Liver (tissue), 8 donors: ENCODE measurements at regions not wholly inside any gene's neighbourhood (a gene's known extent, or its start where the extent isn't known, plus 50 kb on each side); places are given as distances from the start of the nearest gene placed in this dataset.

Source experiments
- DNase-seq: peaks from one replicate; pipeline ENCODE4 v3.0.0-alpha.2; 2017; ENCODE audit warnings: low spot score
- H3K27ac ChIP-seq, 2 donors: one replicate each; pipeline ENCODE4 v1.7.0; 2013; ENCODE audit warnings: inconsistent platforms in 2 of 2, low read length in 2 of 2, control low read depth in 1 of 2, low read depth in 1 of 2, mild to moderate bottlenecking in 1 of 2
- H3K27me3 ChIP-seq, 4 donors: one replicate each; pipeline versions ENCODE4 v1.6.1 to v1.7.0; 2013; ENCODE audit warnings: low read length in 3 of 4, inconsistent platforms in 1 of 4, mild to moderate bottlenecking in 1 of 4, moderate library complexity in 1 of 4; ENCODE audit not compliant: control insufficient read depth in 4 of 4, insufficient read depth in 4 of 4
- H3K36me3 ChIP-seq, 4 donors: one replicate each; pipeline versions ENCODE4 v1.6.1 to v1.7.0; 2013; ENCODE audit warnings: low read length in 3 of 4, mild to moderate bottlenecking in 3 of 4, low read depth in 1 of 4, moderate library complexity in 1 of 4; ENCODE audit not compliant: control insufficient read depth in 4 of 4, insufficient read depth in 3 of 4
- H3K4me1 ChIP-seq, 4 donors: one replicate each; pipeline versions ENCODE4 v1.6.1 to v1.7.0; 2013; ENCODE audit warnings: low read length in 3 of 4, mild to moderate bottlenecking in 3 of 4, moderate library complexity in 1 of 4; ENCODE audit not compliant: control insufficient read depth in 4 of 4, insufficient read depth in 4 of 4
- H3K4me3 ChIP-seq, 3 donors: one replicate each; pipeline versions ENCODE4 v1.6.1 to v1.7.0; 2013; ENCODE audit warnings: low read length in 3 of 3, control low read depth in 1 of 3, low read depth in 1 of 3, mild to moderate bottlenecking in 1 of 3
- H3K9ac ChIP-seq, 2 donors: one replicate each; pipeline ENCODE4 v1.7.0; 2013; ENCODE audit warnings: low read length in 2 of 2, mild to moderate bottlenecking in 2 of 2, moderate library complexity in 2 of 2, control low read depth in 1 of 2, low read depth in 1 of 2
- H3K9me3 ChIP-seq, 4 donors: one replicate each; pipeline versions ENCODE4 v1.6.1 to v1.7.0; 2013; ENCODE audit warnings: low read length in 3 of 4; ENCODE audit not compliant: control insufficient read depth in 4 of 4
- CTCF ChIP-seq: fragments of 150-350 bp; IDR thresholded peaks from 2 replicates; pipeline ENCODE4 v1.5.1; 2017; ENCODE audit warnings: improper control_type of control experiment, low read depth, low read length; ENCODE audit not compliant: missing input control
- EGR1 ChIP-seq, 2 donors: IDR thresholded peaks; 2 replicates each; pipeline ENCODE4 v1.6.1; 2016 to 2018; ENCODE audit warnings: antibody characterized with exemption in 2 of 2, low read depth in 2 of 2
- FOXA1 ChIP-seq: IDR thresholded peaks from 2 replicates; pipeline ENCODE4 v1.6.1; 2016; ENCODE audit warnings: antibody characterized with exemption
- FOXA2 ChIP-seq: IDR thresholded peaks from 2 replicates; pipeline ENCODE4 v1.6.1; 2016; ENCODE audit warnings: antibody characterized with exemption
- GABPA ChIP-seq, 2 donors: IDR thresholded peaks in 1 of 2; conservative IDR thresholded peaks in 1 of 2; 2 replicates each; pipeline ENCODE4 v1.6.1; 2016; ENCODE audit warnings: antibody characterized with exemption in 2 of 2, mild to moderate bottlenecking in 1 of 2, moderate library complexity in 1 of 2
- HNF4A ChIP-seq, 2 donors: conservative IDR thresholded peaks; 2 replicates each; pipeline ENCODE4 v1.6.1; 2016; ENCODE audit warnings: antibody characterized with exemption in 2 of 2, mild to moderate bottlenecking in 2 of 2
- HNF4G ChIP-seq: IDR thresholded peaks from 2 replicates; pipeline ENCODE4 v1.6.1; 2016; ENCODE audit warnings: antibody characterized with exemption
- JUND ChIP-seq, 2 donors: IDR thresholded peaks; 2 replicates each; pipeline ENCODE4 v1.6.1; 2016; ENCODE audit warnings: antibody characterized with exemption in 2 of 2
- NR2F2 ChIP-seq: IDR thresholded peaks from 2 replicates; pipeline ENCODE4 v1.6.1; 2016; ENCODE audit warnings: antibody characterized with exemption
- RAD21 ChIP-seq, 2 donors: IDR thresholded peaks; 2 replicates each; pipeline ENCODE4 v1.6.1; 2016; ENCODE audit warnings: antibody characterized with exemption in 2 of 2, mild to moderate bottlenecking in 2 of 2
- REST ChIP-seq: IDR thresholded peaks from 2 replicates; pipeline ENCODE4 v1.6.1; 2016; ENCODE audit warnings: antibody characterized with exemption, mild to moderate bottlenecking
- RXRA ChIP-seq, 2 donors: IDR thresholded peaks; 2 replicates each; pipeline ENCODE4 v1.6.1; 2017 to 2018; ENCODE audit warnings: antibody characterized with exemption in 2 of 2, mild to moderate bottlenecking in 1 of 2
- TAF1 ChIP-seq: conservative IDR thresholded peaks from 2 replicates; pipeline ENCODE4 v1.6.1; 2016; ENCODE audit warnings: antibody characterized with exemption, mild to moderate bottlenecking
- YY1 ChIP-seq: IDR thresholded peaks from 2 replicates; pipeline ENCODE4 v1.6.1; 2016; ENCODE audit warnings: antibody characterized with exemption, mild to moderate bottlenecking
- WGBS: extraction: QIAGEN DNeasy Blood & Tissue Kit; methylation state at CpG from one replicate; pipeline ENCODE4 v1.1.7; 2013; 5-methylcytosine and 5-hydroxymethylcytosine counted together
- TF ChIP-seq, protein P1 (sequence below): IDR thresholded peaks from 2 replicates; pipeline ENCODE4 v1.6.1; 2016; ENCODE audit warnings: antibody characterized with exemption
- TF ChIP-seq, protein P2 (sequence below): IDR thresholded peaks from 2 replicates; pipeline ENCODE4 v1.6.1; 2016; ENCODE audit warnings: antibody characterized with exemption
- donor health status: healthy.
- donor health status: healthy.
- donor health status: healthy.
- donor health status: healthy.
- donor health status: healthy.

DNA sequence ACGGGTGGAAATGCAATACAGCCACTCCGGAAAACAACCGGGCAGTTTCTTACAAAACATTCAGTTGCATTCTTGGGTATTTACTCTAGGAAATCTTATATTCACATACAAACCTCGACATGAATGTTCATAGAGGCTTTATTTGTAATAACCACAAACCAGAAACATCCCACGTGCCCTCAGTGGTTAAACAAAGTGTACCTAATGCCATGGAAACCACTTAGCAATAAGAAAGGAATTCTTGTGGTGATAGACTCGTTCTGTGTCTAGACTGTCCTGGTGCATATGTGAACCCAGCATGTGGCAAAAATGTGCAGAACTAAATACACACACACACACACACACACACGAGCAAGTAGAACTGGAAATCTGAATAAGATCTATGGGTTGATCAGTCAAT is 1073.3 kb downstream of the TBC1D22A start:
- H3K4me1 ChIP-seq = no peaks in the 10 kb centered on the region
- H3K27me3 ChIP-seq = peaks cover 0 to 6% (median 0%) of the 10 kb centered on the region in 4 donors
- H3K36me3 ChIP-seq = no peaks in the 10 kb centered on the region
- no peaks in the 10 kb centered on the region for H3K9me3 ChIP-seq
- H3K9ac ChIP-seq = no peak overlapping the region
- no peak for TF ChIP-seq TAF1
- TF ChIP-seq, protein P1, sequence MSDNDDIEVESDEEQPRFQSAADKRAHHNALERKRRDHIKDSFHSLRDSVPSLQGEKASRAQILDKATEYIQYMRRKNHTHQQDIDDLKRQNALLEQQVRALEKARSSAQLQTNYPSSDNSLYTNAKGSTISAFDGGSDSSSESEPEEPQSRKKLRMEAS = no peak
- no peak for TF ChIP-seq HNF4G
- no peak for TF ChIP-seq JUND (IDR thresholded peaks at IDR 0.05)
- no peak for TF ChIP-seq CTCF
- no peak for TF ChIP-seq HNF4A (conservative IDR thresholded peaks at IDR 0.05)
- DNase-seq = no peak
- no peak overlapping the region for H3K4me3 ChIP-seq
- 58% methylated on average over 7 of the region's 7 CpGs for WGBS
- no peak overlapping the region for H3K27ac ChIP-seq

GRCh38 chr22:47826016-47826415 is 1063.6 kb downstream of the TBC1D22A start:
- TF ChIP-seq CTCF (no peak), EGR1 (IDR thresholded peaks at IDR 0.05; ENCODE audit: low read depth in 2 of 2) (no peak), GABPA (IDR thresholded peaks at IDR 0.05 in 1 of 2, conservative IDR thresholded peaks at IDR 0.05 in 1 of 2) (no peak), JUND (IDR thresholded peaks at IDR 0.05) (no peak), REST (no peak), FOXA2 (no peak), RAD21 (IDR thresholded peaks at IDR 0.05) (no peak), TAF1 (no peak), NR2F2 (no peak), FOXA1 (no peak), RXRA (IDR thresholded peaks at IDR 0.05) (no peak), YY1 (no peak), HNF4A (conservative IDR thresholded peaks at IDR 0.05) (no peak)
- TF ChIP-seq, protein P2, sequence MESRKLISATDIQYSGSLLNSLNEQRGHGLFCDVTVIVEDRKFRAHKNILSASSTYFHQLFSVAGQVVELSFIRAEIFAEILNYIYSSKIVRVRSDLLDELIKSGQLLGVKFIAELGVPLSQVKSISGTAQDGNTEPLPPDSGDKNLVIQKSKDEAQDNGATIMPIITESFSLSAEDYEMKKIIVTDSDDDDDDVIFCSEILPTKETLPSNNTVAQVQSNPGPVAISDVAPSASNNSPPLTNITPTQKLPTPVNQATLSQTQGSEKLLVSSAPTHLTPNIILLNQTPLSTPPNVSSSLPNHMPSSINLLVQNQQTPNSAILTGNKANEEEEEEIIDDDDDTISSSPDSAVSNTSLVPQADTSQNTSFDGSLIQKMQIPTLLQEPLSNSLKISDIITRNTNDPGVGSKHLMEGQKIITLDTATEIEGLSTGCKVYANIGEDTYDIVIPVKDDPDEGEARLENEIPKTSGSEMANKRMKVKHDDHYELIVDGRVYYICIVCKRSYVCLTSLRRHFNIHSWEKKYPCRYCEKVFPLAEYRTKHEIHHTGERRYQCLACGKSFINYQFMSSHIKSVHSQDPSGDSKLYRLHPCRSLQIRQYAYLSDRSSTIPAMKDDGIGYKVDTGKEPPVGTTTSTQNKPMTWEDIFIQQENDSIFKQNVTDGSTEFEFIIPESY = no peak
- TF ChIP-seq, protein P1 = no peak
- Histone ChIP-seq H3K36me3 (no peaks in the 10 kb centered on the region), H3K9ac (no peak overlapping the region), H3K4me1 (no peaks in the 10 kb centered on the region), H3K27me3 (peaks cover 0 to 10% (median 0%) of the 10 kb centered on the region in 4 donors), H3K4me3 (no peak overlapping the region), H3K9me3 (no peaks in the 10 kb centered on the region), H3K27ac (no peak overlapping the region)
- DNase-seq = no peak
- WGBS = 46% methylated on average over 6 of the region's 6 CpGs
